SK-N-SH (cell line): ENCODE measurements at regions not wholly inside any gene's neighbourhood (a gene's known extent, or its start where the extent isn't known, plus 50 kb on each side); places are given as distances from the start of the nearest gene placed in this dataset.

Source experiments
- CTCF ChIA-PET: fragments of 300-600, 350-600 bp; formaldehyde crosslinking; extraction: SDS; loops from one replicate; lab custom pipeline; 2021; lab: Yijun Ruan, JAX
- POLR2A ChIA-PET: fragments of 350-600 bp; sonication (Branson Sonifier 250); formaldehyde crosslinking; extraction: SDS; loops from one replicate; lab custom pipeline; 2020; ENCODE audit warnings: antibody characterized with exemption, inconsistent platforms; lab: Yijun Ruan, JAX
- DNase-seq: peaks from one replicate; pipeline ENCODE4 v3.0.0; 2012
- H2AFZ ChIP-seq: fragments of 200-600 bp; sonication (generic); 2 replicates; pipeline ENCODE4 v1.8.1; 2016; ENCODE audit warnings: antibody characterized with exemption, mild to moderate bottlenecking, low read depth
- H3F3A ChIP-seq: fragments of 200-600 bp; sonication (generic); replicated peaks from 2 replicates; pipeline ENCODE3; 2016; ENCODE audit warnings: antibody characterized with exemption, mild to moderate bottlenecking; ENCODE audit not compliant: insufficient read depth
- H3K27ac ChIP-seq, 2 experiments: fragments of 200-500 bp in 1 of 2; fragments of 200-600 bp in 1 of 2; sonication (Bioruptor generic) in 1 of 2; sonication (generic), shearing (Covaris generic) in 1 of 2; 2 replicates each; pipeline versions ENCODE4 v1.5.1 to v1.6.1; 2014 to 2016; ENCODE audit warnings: low read depth in 2 of 2, inconsistent platforms in 1 of 2, low read length in 1 of 2, mild to moderate bottlenecking in 1 of 2, mixed read lengths in 1 of 2
- H3K27me3 ChIP-seq: fragments of 200-600 bp; sonication (generic), shearing (Covaris generic); 2 replicates; pipeline ENCODE4 v1.6.1; 2016; ENCODE audit warnings: mixed run types; ENCODE audit not compliant: insufficient read depth
- H3K36me3 ChIP-seq, 2 experiments: fragments of 200-500 bp in 1 of 2; fragments of 200-600 bp in 1 of 2; sonication (Bioruptor generic) in 1 of 2; sonication (generic) in 1 of 2; replicated peaks in 1 of 2; 2 replicates each; pipeline versions ENCODE3 to v1.5.1; 2014 to 2016; ENCODE audit warnings: low read length in 1 of 2, mild to moderate bottlenecking in 1 of 2; ENCODE audit not compliant: insufficient read depth in 2 of 2, control insufficient read depth in 1 of 2
- H3K4me1 ChIP-seq, 2 experiments: fragments of 200-500 bp in 1 of 2; fragments of 200-600 bp in 1 of 2; sonication (Bioruptor generic) in 1 of 2; sonication (generic), shearing (Covaris generic) in 1 of 2; 2 replicates each; pipeline versions ENCODE4 v1.5.1 to v1.6.1; 2014 to 2016; ENCODE audit warnings: low read depth in 1 of 2, low read length in 1 of 2, mixed run types in 1 of 2; ENCODE audit not compliant: insufficient read depth in 2 of 2, control insufficient read depth in 1 of 2
- H3K4me2 ChIP-seq: fragments of 200-600 bp; sonication (generic), shearing (Covaris generic); 2 replicates; pipeline ENCODE4 v1.6.1; 2017; ENCODE audit warnings: mixed run types
- H3K4me3 ChIP-seq, 2 experiments: fragments of 200-500 bp in 1 of 2; fragments of 200-600 bp in 1 of 2; sonication (Bioruptor generic) in 1 of 2; sonication (generic), shearing (Covaris generic) in 1 of 2; 2 replicates each; pipeline versions ENCODE4 v1.5.1 to v1.8.1; 2014 to 2016; ENCODE audit warnings: low read depth in 2 of 2, inconsistent platforms in 1 of 2, low read length in 1 of 2, mild to moderate bottlenecking in 1 of 2, mixed read lengths in 1 of 2, moderate library complexity in 1 of 2
- H3K79me2 ChIP-seq: fragments of 200-600 bp; sonication (generic); 2 replicates; pipeline ENCODE4 v1.8.1; 2017; ENCODE audit warnings: mild to moderate bottlenecking; ENCODE audit not compliant: insufficient read depth
- H3K9ac ChIP-seq: fragments of 200-600 bp; sonication (generic); 2 replicates; pipeline ENCODE4 v1.6.1; 2017; ENCODE audit warnings: mixed run types
- H3K9me2 ChIP-seq: fragments of 200-600 bp; sonication (generic); 2 replicates; pipeline ENCODE4 v1.6.1; 2017; ENCODE audit warnings: mixed run types
- H3K9me3 ChIP-seq: fragments of 200-600 bp; sonication (generic); 2 replicates; pipeline ENCODE4 v1.6.1; 2017; ENCODE audit warnings: mixed run types, mild to moderate bottlenecking, moderate library complexity
- H4K20me1 ChIP-seq: fragments of 200-600 bp; sonication (generic); 2 replicates; pipeline ENCODE4 v1.6.1; 2017; ENCODE audit warnings: mild to moderate bottlenecking, mixed run types; ENCODE audit not compliant: insufficient read depth
- ELF1 ChIP-seq: IDR thresholded peaks from 2 replicates; pipeline ENCODE4 v1.4.0; 2012
- EP300 ChIP-seq, 2 experiments: IDR thresholded peaks; 2 replicates each; pipeline versions ENCODE4 v1.4.0 to v1.6.1; 2012; ENCODE audit warnings: borderline replicate concordance in 1 of 2, low read depth in 1 of 2, low read length in 1 of 2
- EZH2phosphoT487 ChIP-seq: fragments of 200-600 bp; sonication (generic); IDR thresholded peaks from 2 replicates; pipeline ENCODE4 v1.6.1; 2017; ENCODE audit warnings: low read depth, mixed run types, mild to moderate bottlenecking, antibody characterized with exemption, moderate library complexity, borderline replicate concordance
- FOXJ3 ChIP-seq: sonication (generic); formaldehyde crosslinking; IDR thresholded peaks from 2 replicates; pipeline ENCODE4 v1.5.1; 2020; ENCODE audit warnings: mild to moderate bottlenecking, missing genetic modification reagents
- MEF2A ChIP-seq: IDR thresholded peaks from 2 replicates; pipeline ENCODE4 v1.4.0; 2012; ENCODE audit warnings: low read depth, borderline replicate concordance
- NFIC ChIP-seq: IDR thresholded peaks from 2 replicates; pipeline ENCODE4 v1.4.0; 2012; ENCODE audit warnings: borderline replicate concordance
- NRF1 ChIP-seq: IDR thresholded peaks from 2 replicates; pipeline ENCODE4 v1.6.1; 2012; ENCODE audit warnings: low read depth, mild to moderate bottlenecking, low read length
- RAD21 ChIP-seq: IDR thresholded peaks from 2 replicates; pipeline ENCODE4 v1.6.1; 2012; ENCODE audit warnings: mild to moderate bottlenecking, low read length
- RCOR1 ChIP-seq: fragments of 150-350 bp; IDR thresholded peaks from 2 replicates; pipeline ENCODE4 v1.6.1; 2017; ENCODE audit warnings: antibody characterized with exemption, low read length
- RFX5 ChIP-seq: IDR thresholded peaks from 2 replicates; pipeline ENCODE4 v1.6.1; 2012; ENCODE audit warnings: mild to moderate bottlenecking, improper control_type of control experiment, low read length
- RXRA ChIP-seq: IDR thresholded peaks from 2 replicates; pipeline ENCODE4 v1.4.0; 2012; ENCODE audit warnings: low read depth, mild to moderate bottlenecking, borderline replicate concordance
- SIN3A ChIP-seq: IDR thresholded peaks from 2 replicates; pipeline ENCODE4 v1.6.1; 2012; ENCODE audit warnings: low read depth, mild to moderate bottlenecking, low read length, moderate library complexity, borderline replicate concordance
- TAF1 ChIP-seq: IDR thresholded peaks from 2 replicates; pipeline ENCODE4 v1.6.1; 2012; ENCODE audit warnings: low read depth, mild to moderate bottlenecking, low read length, moderate library complexity, borderline replicate concordance
- YY1 ChIP-seq: IDR thresholded peaks from 2 replicates; pipeline ENCODE4 v1.4.0; 2012; ENCODE audit warnings: low read depth, mild to moderate bottlenecking
- WGBS: methylation state at CpG from one replicate; pipeline ENCODE4 v1.1.6; 2017; ENCODE audit warnings: low lambda C conversion rate; 5-methylcytosine and 5-hydroxymethylcytosine counted together
- TF ChIP-seq, protein P1 (sequence below): IDR thresholded peaks from 2 replicates; pipeline ENCODE4; 2012
- TF ChIP-seq, protein P2 (sequence below): fragments of 150-350 bp; IDR thresholded peaks from 2 replicates; pipeline ENCODE4 v1.6.1; 2017; ENCODE audit warnings: antibody characterized with exemption, low read length, low read depth, borderline replicate concordance
- TF ChIP-seq, protein P3 (sequence below): IDR thresholded peaks from 2 replicates; pipeline ENCODE4 v1.6.1; 2012; ENCODE audit warnings: mild to moderate bottlenecking, low read depth, low read length, moderate library complexity
- TF ChIP-seq, protein P4 (sequence below): IDR thresholded peaks from 2 replicates; pipeline ENCODE4 v1.4.0; 2012; ENCODE audit warnings: low read depth

DNA sequence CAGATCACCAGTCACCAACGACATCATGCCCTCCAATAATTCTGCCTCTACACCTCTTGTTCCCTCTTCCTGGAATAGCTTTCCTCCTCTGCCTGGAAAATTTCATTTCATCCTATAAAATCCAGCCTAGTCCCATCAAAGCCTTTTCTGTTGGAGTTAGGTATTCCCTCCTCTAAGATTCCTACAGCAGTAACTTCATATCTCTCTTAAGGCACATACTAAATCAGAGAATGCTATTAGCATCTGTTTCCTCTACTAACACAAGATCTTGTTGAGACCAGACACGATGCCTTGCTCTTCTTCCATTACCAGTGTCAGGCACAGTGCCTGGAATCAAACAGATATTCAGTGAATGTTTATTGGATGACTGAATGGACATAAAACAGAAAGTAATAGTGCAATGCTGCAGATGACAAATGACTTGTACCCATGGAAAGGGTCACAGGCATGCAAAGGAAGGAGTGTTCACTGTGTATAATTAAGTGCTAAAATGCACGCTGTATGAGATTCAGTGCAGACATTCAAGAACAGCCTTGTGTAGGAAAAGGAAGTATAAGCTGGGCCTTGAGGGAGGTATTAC is 342.0 kb upstream of the ACVR2A start:
- Histone ChIP-seq H3K4me1 (no peaks in the 10 kb centered on the region), H3K4me3 (no peak overlapping the region), H3K9ac (no peak overlapping the region), H3K4me2 (no peak overlapping the region), H3F3A (no peaks in the 10 kb centered on the region), H3K9me2 (no peaks in the 10 kb centered on the region), H3K27ac (no peak overlapping the region), H3K9me3 (no peaks in the 10 kb centered on the region), H2AFZ (no peak overlapping the region), H3K36me3 (no peaks in the 10 kb centered on the region), H3K27me3 (no peaks in the 10 kb centered on the region), H4K20me1 (no peaks in the 10 kb centered on the region), H3K79me2 (no peaks in the 10 kb centered on the region)
- ChIA-PET POLR2A (no interaction called here), CTCF (no interaction called here)
- no peak for DNase-seq
- 2% methylated on average over 3 of the region's 3 CpGs for WGBS
- TF ChIP-seq RFX5 (no peak), YY1 (no peak), EZH2phosphoT487 (no peak), RCOR1 (no peak), EP300 (IDR thresholded peaks at IDR 0.05; ENCODE audit: borderline replicate concordance in 1 of 2, low read depth in 1 of 2, low read length in 1 of 2) (no peak), FOXJ3 (CRISPR knock-in tag) (no peak), NFIC (no peak), NRF1 (no peak), MEF2A (no peak), SIN3A (no peak), TAF1 (no peak), RXRA (no peak), RAD21 (no peak), ELF1 (no peak)
- TF ChIP-seq, protein P1, sequence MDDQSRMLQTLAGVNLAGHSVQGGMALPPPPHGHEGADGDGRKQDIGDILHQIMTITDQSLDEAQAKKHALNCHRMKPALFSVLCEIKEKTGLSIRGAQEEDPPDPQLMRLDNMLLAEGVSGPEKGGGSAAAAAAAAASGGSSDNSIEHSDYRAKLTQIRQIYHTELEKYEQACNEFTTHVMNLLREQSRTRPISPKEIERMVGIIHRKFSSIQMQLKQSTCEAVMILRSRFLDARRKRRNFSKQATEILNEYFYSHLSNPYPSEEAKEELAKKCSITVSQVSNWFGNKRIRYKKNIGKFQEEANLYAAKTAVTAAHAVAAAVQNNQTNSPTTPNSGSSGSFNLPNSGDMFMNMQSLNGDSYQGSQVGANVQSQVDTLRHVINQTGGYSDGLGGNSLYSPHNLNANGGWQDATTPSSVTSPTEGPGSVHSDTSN, result no peak
- TF ChIP-seq, protein P2, sequence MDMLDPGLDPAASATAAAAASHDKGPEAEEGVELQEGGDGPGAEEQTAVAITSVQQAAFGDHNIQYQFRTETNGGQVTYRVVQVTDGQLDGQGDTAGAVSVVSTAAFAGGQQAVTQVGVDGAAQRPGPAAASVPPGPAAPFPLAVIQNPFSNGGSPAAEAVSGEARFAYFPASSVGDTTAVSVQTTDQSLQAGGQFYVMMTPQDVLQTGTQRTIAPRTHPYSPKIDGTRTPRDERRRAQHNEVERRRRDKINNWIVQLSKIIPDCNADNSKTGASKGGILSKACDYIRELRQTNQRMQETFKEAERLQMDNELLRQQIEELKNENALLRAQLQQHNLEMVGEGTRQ, result no peak
- TF ChIP-seq, protein P3, sequence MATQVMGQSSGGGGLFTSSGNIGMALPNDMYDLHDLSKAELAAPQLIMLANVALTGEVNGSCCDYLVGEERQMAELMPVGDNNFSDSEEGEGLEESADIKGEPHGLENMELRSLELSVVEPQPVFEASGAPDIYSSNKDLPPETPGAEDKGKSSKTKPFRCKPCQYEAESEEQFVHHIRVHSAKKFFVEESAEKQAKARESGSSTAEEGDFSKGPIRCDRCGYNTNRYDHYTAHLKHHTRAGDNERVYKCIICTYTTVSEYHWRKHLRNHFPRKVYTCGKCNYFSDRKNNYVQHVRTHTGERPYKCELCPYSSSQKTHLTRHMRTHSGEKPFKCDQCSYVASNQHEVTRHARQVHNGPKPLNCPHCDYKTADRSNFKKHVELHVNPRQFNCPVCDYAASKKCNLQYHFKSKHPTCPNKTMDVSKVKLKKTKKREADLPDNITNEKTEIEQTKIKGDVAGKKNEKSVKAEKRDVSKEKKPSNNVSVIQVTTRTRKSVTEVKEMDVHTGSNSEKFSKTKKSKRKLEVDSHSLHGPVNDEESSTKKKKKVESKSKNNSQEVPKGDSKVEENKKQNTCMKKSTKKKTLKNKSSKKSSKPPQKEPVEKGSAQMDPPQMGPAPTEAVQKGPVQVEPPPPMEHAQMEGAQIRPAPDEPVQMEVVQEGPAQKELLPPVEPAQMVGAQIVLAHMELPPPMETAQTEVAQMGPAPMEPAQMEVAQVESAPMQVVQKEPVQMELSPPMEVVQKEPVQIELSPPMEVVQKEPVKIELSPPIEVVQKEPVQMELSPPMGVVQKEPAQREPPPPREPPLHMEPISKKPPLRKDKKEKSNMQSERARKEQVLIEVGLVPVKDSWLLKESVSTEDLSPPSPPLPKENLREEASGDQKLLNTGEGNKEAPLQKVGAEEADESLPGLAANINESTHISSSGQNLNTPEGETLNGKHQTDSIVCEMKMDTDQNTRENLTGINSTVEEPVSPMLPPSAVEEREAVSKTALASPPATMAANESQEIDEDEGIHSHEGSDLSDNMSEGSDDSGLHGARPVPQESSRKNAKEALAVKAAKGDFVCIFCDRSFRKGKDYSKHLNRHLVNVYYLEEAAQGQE, result no peak
- TF ChIP-seq, protein P4, sequence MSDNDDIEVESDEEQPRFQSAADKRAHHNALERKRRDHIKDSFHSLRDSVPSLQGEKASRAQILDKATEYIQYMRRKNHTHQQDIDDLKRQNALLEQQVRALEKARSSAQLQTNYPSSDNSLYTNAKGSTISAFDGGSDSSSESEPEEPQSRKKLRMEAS, result no peak
